ENCODE measurements at regions not wholly inside any gene's neighbourhood (a gene's known extent, or its start where the extent isn't known, plus 50 kb on each side); places are given as distances from the start of the nearest gene placed in this dataset.

GRCh38 chr1:30250984-30251850, 472.2 kb downstream of the MATN1 start:
- TF ChIP-seq CTCF (IDR thresholded peaks at IDR 0.05; ENCODE audit: low read depth, low read length, missing control alignments), result no peak
- no peak for DNase-seq (ENCODE audit: low read depth)
- in situ Hi-C loops (cut with HindIII; ENCODE audit: low sequenced_read_pairs), result no loop called here
- no peak overlapping the region for H3K4me3 ChIP-seq (ENCODE audit: low read depth, low read length)

GRCh38 chr1:30250338-30250983, 472.9 kb downstream of the MATN1 start:
- no peak overlapping the region for H3K4me3 ChIP-seq (ENCODE audit: low read depth, low read length)
- no peak for TF ChIP-seq CTCF (IDR thresholded peaks at IDR 0.05; ENCODE audit: low read depth, low read length, missing control alignments)
- in situ Hi-C loops (cut with HindIII; ENCODE audit: low sequenced_read_pairs), result no loop called here
- no peak for DNase-seq (ENCODE audit: low read depth)

- no peak for TF ChIP-seq CTCF (IDR thresholded peaks at IDR 0.05; ENCODE audit: low read depth, low read length, missing control alignments)
- DNase-seq (ENCODE audit: low read depth), result no peak
- in situ Hi-C loops (cut with HindIII; ENCODE audit: low sequenced_read_pairs), result no loop called here
- H3K4me3 ChIP-seq (ENCODE audit: low read depth, low read length), result no peak overlapping the region
These were observed 473.7 kb downstream of the MATN1 start for GRCh38 chr1:30249446-30250337.

GRCh38 chr1:30248774-30249173, 474.6 kb downstream of the MATN1 start:
- in situ Hi-C loops (cut with HindIII; ENCODE audit: low sequenced_read_pairs), result no loop called here
- TF ChIP-seq CTCF (IDR thresholded peaks at IDR 0.05; ENCODE audit: low read depth, low read length, missing control alignments), result no peak
- H3K4me3 ChIP-seq (ENCODE audit: low read depth, low read length), result no peak overlapping the region
- DNase-seq (ENCODE audit: low read depth), result no peak

GRCh38 chr1:30248373-30248772, 475.0 kb downstream of the MATN1 start:
- no peak for DNase-seq (ENCODE audit: low read depth)
- no peak overlapping the region for H3K4me3 ChIP-seq (ENCODE audit: low read depth, low read length)
- in situ Hi-C loops (cut with HindIII; ENCODE audit: low sequenced_read_pairs), result no loop called here
- TF ChIP-seq CTCF (IDR thresholded peaks at IDR 0.05; ENCODE audit: low read depth, low read length, missing control alignments), result no peak

GRCh38 chr1:30244801-30245200, 478.6 kb downstream of the MATN1 start:
- no peak for TF ChIP-seq CTCF (IDR thresholded peaks at IDR 0.05; ENCODE audit: low read depth, low read length, missing control alignments)
- DNase-seq (ENCODE audit: low read depth), result no peak
- in situ Hi-C loops (cut with HindIII; ENCODE audit: low sequenced_read_pairs), result no loop called here
- H3K4me3 ChIP-seq (ENCODE audit: low read depth, low read length), result no peak overlapping the region
